ENCODE measurements at regions not wholly inside any gene's neighbourhood (a gene's known extent, or its start where the extent isn't known, plus 50 kb on each side); places are given as distances from the start of the nearest gene placed in this dataset.

DNA sequence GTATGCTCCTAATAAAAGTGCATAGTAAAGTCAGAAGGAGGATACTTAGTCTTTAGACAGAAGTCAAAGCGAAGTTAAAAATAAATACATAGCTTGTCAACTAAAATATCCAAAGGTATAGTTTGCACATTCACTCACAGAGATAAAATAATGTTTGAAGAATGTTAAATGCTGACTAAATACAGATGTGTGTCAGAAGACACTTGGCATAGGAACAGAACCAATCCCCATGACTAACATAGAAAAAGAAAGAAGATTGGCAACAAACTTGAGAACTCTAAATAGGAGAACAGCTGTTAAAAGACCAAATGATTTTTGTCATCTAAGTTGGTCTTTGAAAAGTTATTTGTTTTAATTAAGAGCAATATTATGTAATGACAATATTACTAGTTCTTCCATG is 1172.1 kb upstream of the RAG2 start:
- DNase-seq: no peak
- peaks cover 2 to 19% (median 6%) of the 10 kb centered on the region in 7 donors for H3K9me3 Mint-ChIP-seq
- H3K36me3 ChIP-seq (replicated peaks in 1 of 2; ENCODE audit: control insufficient read depth in 1 of 2, insufficient read depth in 2 of 2, low read length in 2 of 2): no peaks in the 10 kb centered on the region
- H3K4me1 ChIP-seq (ENCODE audit: control insufficient read depth in 1 of 2, insufficient read depth in 2 of 2, low read length in 2 of 2): no peaks in the 10 kb centered on the region
- H2AFZ ChIP-seq (ENCODE audit: insufficient read depth, low read depth, low read length, poor library complexity, severe bottlenecking): no peak overlapping the region
- no CpG with 5 or more reads among the region's 1 CpG for WGBS (ENCODE audit: insufficient coverage)
- H3K9ac ChIP-seq (ENCODE audit: insufficient read depth, low read length, poor library complexity, severe bottlenecking): no peak overlapping the region
- H3K27ac Mint-ChIP-seq: no peak overlapping the region
- no peak overlapping the region for H3K4me2 ChIP-seq (replicated peaks; ENCODE audit: extremely low read depth, low read length, poor library complexity, severe bottlenecking)
- no peak overlapping the region for H3K4me3 Mint-ChIP-seq
- H3K9me3 ChIP-seq (replicated peaks in 1 of 2; ENCODE audit: control insufficient read depth in 1 of 2, insufficient read depth in 1 of 2, low read length in 2 of 2): peaks cover 0 to 11% of the 10 kb centered on the region in 2 donors
- H3K4me3 ChIP-seq (replicated peaks in 1 of 3; ENCODE audit: low read depth in 2 of 3, low read length in 3 of 3): no peak overlapping the region
- no peaks in the 10 kb centered on the region for H3K4me1 Mint-ChIP-seq
- TF ChIP-seq, protein P1, sequence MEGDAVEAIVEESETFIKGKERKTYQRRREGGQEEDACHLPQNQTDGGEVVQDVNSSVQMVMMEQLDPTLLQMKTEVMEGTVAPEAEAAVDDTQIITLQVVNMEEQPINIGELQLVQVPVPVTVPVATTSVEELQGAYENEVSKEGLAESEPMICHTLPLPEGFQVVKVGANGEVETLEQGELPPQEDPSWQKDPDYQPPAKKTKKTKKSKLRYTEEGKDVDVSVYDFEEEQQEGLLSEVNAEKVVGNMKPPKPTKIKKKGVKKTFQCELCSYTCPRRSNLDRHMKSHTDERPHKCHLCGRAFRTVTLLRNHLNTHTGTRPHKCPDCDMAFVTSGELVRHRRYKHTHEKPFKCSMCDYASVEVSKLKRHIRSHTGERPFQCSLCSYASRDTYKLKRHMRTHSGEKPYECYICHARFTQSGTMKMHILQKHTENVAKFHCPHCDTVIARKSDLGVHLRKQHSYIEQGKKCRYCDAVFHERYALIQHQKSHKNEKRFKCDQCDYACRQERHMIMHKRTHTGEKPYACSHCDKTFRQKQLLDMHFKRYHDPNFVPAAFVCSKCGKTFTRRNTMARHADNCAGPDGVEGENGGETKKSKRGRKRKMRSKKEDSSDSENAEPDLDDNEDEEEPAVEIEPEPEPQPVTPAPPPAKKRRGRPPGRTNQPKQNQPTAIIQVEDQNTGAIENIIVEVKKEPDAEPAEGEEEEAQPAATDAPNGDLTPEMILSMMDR (IDR thresholded peaks at IDR 0.05): no peak
- H3K36me3 Mint-ChIP-seq: no peaks in the 10 kb centered on the region
- no peak overlapping the region for H3K27ac ChIP-seq (ENCODE audit: low read depth in 1 of 2, low read length in 2 of 2)
- no peaks in the 10 kb centered on the region for H4K20me1 ChIP-seq (ENCODE audit: insufficient read depth, low read length)
- intact Hi-C loops (cut with micrococcal nuclease): no loop called here
- no peaks in the 10 kb centered on the region for H3K27me3 ChIP-seq (ENCODE audit: control insufficient read depth in 2 of 2, insufficient read depth in 2 of 2, low read length in 2 of 2)
- no peaks in the 10 kb centered on the region for H3K79me2 ChIP-seq (ENCODE audit: insufficient read depth, low read length)
- H3K27me3 Mint-ChIP-seq (ENCODE audit: low read depth in 3 of 3): no peaks in the 10 kb centered on the region

DNA sequence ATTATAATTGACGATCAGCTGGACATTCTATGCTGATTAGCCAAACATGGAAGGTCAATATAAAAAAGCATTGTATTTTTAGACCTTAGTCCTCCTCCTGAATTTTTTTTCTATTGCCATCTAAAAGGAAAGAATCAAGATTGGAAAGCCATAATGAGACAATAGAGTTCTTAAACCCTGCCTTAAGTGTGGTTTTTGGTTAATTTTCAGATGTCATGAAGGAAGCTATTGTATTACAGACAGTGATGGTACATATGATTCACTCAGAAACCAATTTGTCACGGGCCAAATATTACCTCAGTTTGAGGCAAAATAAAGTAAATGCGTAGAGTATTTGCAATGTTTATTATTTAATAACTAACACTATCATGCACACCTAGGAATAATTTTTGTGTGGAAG is 1164.0 kb upstream of the RAG2 start:
- no peaks in the 10 kb centered on the region for H3K9me3 ChIP-seq (replicated peaks in 1 of 2; ENCODE audit: control insufficient read depth in 1 of 2, insufficient read depth in 1 of 2, low read length in 2 of 2)
- no peak overlapping the region for H2AFZ ChIP-seq (ENCODE audit: insufficient read depth, low read depth, low read length, poor library complexity, severe bottlenecking)
- H3K27me3 ChIP-seq (ENCODE audit: control insufficient read depth in 2 of 2, insufficient read depth in 2 of 2, low read length in 2 of 2): no peaks in the 10 kb centered on the region
- H3K4me2 ChIP-seq (replicated peaks; ENCODE audit: extremely low read depth, low read length, poor library complexity, severe bottlenecking): no peak overlapping the region
- H3K27ac ChIP-seq (ENCODE audit: low read depth in 1 of 2, low read length in 2 of 2): no peak overlapping the region
- Mint-ChIP-seq H3K9me3 (peaks cover 3 to 8% (median 4%) of the 10 kb centered on the region in 7 donors), H3K27me3 (ENCODE audit: low read depth in 3 of 3) (no peaks in the 10 kb centered on the region), H3K4me3 (no peak overlapping the region), H3K4me1 (no peaks in the 10 kb centered on the region), H3K27ac (no peak overlapping the region), H3K36me3 (no peaks in the 10 kb centered on the region)
- no peaks in the 10 kb centered on the region for H3K36me3 ChIP-seq (replicated peaks in 1 of 2; ENCODE audit: control insufficient read depth in 1 of 2, insufficient read depth in 2 of 2, low read length in 2 of 2)
- no peaks in the 10 kb centered on the region for H4K20me1 ChIP-seq (ENCODE audit: insufficient read depth, low read length)
- H3K4me1 ChIP-seq (ENCODE audit: control insufficient read depth in 1 of 2, insufficient read depth in 2 of 2, low read length in 2 of 2): no peaks in the 10 kb centered on the region
- no peak overlapping the region for H3K9ac ChIP-seq (ENCODE audit: insufficient read depth, low read length, poor library complexity, severe bottlenecking)
- no peak overlapping the region for H3K4me3 ChIP-seq (replicated peaks in 1 of 3; ENCODE audit: low read depth in 2 of 3, low read length in 3 of 3)
- intact Hi-C loops (cut with micrococcal nuclease): no loop called here
- TF ChIP-seq, protein P1 (IDR thresholded peaks at IDR 0.05): no peak
- WGBS (ENCODE audit: insufficient coverage): no CpG with 5 or more reads among the region's 3 CpGs
- no peaks in the 10 kb centered on the region for H3K79me2 ChIP-seq (ENCODE audit: insufficient read depth, low read length)
- no peak for DNase-seq
